Upper lobe of left lung (tissue), 6 donors: ENCODE measurements at regions not wholly inside any gene's neighbourhood (a gene's known extent, or its start where the extent isn't known, plus 50 kb on each side); places are given as distances from the start of the nearest gene placed in this dataset.
"Not testable (repeated sequence)": the region's sequence is repeated elsewhere in the genome, so short reads cannot be mapped to it uniquely, and the experiment has no call there.

Experiments used
- ATAC-seq, 2 donors: fragments of 200-7000 bp; cut with Tn5 transposase; one replicate each; pipeline ENCODE4 v1.9.1; 2022; ENCODE audit warnings: mild to moderate bottlenecking in 2 of 2, moderate library complexity in 2 of 2; ENCODE audit not compliant: low FRiP score in 2 of 2
- DNase-seq, 2 donors: peaks; one replicate each; pipeline ENCODE4 v3.0.0-alpha.2; 2019 to 2020
- H3K27ac ChIP-seq, 4 donors: fragments of 200-600 bp; sonication (generic); one replicate each; pipeline ENCODE4 v1.5.1; 2016 to 2019
- H3K27me3 ChIP-seq, 4 donors: fragments of 200-600 bp; sonication (generic); one replicate each; pipeline ENCODE4 v1.5.1; 2017 to 2019
- H3K36me3 ChIP-seq, 4 donors: fragments of 200-600 bp; sonication (generic); one replicate each; pipeline ENCODE4 v1.5.1; 2016 to 2019
- H3K4me1 ChIP-seq, 4 donors: fragments of 200-600 bp; sonication (generic); one replicate each; pipeline ENCODE4 v1.5.1; 2018 to 2019
- H3K4me3 ChIP-seq, 4 donors: fragments of 200-600 bp; sonication (generic); one replicate each; pipeline ENCODE4 v1.5.1; 2017 to 2019; ENCODE audit warnings: mild to moderate bottlenecking in 2 of 4, moderate library complexity in 1 of 4
- H3K9me3 ChIP-seq, 4 donors: fragments of 200-600 bp; sonication (generic); one replicate each; pipeline ENCODE4 v1.5.1; 2018 to 2019
- EP300 ChIP-seq, 4 donors: sonication (generic); formaldehyde crosslinking; IDR thresholded peaks; one replicate each; pipeline ENCODE4 v1.5.1; 2017; ENCODE audit warnings: antibody characterized with exemption in 4 of 4, control low read depth in 2 of 4
- POLR2A ChIP-seq, 4 donors: fragments of 450-650 bp; IDR thresholded peaks; one replicate each; pipeline ENCODE4 v1.5.1; 2016 to 2017; ENCODE audit warnings: antibody characterized with exemption in 4 of 4, mild to moderate bottlenecking in 2 of 4
- POLR2AphosphoS5 ChIP-seq, 2 donors: sonication (generic); formaldehyde crosslinking; IDR thresholded peaks; one replicate each; pipeline ENCODE4 v1.5.1; 2017; ENCODE audit warnings: antibody characterized with exemption in 2 of 2
- WGBS, 2 donors: methylation state at CpG; one replicate each; pipeline ENCODE4 v1.1.5; 2017 to 2018; 5-methylcytosine and 5-hydroxymethylcytosine counted together
- TF ChIP-seq, protein P1 (sequence below), 6 experiments: fragments of 450-650 bp in 4 of 6; fragments of 200-600 bp in 2 of 6; sonication (generic) in 2 of 6; IDR thresholded peaks; one replicate each; pipeline ENCODE4 v1.5.1; 2016 to 2019; ENCODE audit warnings: antibody characterized with exemption in 6 of 6
- donor health status: DM: no; HTN: no; CAD: no; lungs with moderate emphysema.
- donor health status: DM: no; HTN: yes; CAD: no; lungs with severe emphysema.

DNA sequence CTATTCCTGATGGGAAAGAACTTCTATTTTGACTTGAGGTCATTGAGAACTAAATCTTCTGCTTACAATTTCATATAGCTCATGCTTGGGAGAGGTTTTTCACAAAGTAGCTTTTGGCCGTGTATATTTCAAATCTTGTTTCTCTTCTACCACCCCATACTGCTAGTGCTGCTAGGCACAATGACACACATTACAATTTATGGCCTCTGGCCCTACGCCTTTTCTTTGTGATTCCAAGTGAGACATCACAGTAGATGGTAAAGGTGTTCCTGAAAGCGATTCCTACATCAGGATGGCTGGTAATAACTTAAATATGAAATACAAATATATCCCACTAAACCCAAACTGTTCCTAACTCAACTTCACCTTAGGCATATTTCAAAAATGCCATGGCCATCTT is 101.1 kb downstream of the ATXN3L start:
- Histone ChIP-seq H3K4me3 (no peak overlapping the region), H3K4me1 (peaks cover 0 to 10% (median 3%) of the 10 kb centered on the region in 4 donors), H3K9me3 (no peaks in the 10 kb centered on the region), H3K36me3 (no peaks in the 10 kb centered on the region), H3K27ac (no peak overlapping the region), H3K27me3 (no peaks in the 10 kb centered on the region)
- whole genome bisulfite sequencing, 2 donors: 82 to 90% methylated on average over 3 of the region's 3 CpGs
- ATAC-seq (no peak), DNase-seq (no peak)
- TF ChIP-seq, protein P1, sequence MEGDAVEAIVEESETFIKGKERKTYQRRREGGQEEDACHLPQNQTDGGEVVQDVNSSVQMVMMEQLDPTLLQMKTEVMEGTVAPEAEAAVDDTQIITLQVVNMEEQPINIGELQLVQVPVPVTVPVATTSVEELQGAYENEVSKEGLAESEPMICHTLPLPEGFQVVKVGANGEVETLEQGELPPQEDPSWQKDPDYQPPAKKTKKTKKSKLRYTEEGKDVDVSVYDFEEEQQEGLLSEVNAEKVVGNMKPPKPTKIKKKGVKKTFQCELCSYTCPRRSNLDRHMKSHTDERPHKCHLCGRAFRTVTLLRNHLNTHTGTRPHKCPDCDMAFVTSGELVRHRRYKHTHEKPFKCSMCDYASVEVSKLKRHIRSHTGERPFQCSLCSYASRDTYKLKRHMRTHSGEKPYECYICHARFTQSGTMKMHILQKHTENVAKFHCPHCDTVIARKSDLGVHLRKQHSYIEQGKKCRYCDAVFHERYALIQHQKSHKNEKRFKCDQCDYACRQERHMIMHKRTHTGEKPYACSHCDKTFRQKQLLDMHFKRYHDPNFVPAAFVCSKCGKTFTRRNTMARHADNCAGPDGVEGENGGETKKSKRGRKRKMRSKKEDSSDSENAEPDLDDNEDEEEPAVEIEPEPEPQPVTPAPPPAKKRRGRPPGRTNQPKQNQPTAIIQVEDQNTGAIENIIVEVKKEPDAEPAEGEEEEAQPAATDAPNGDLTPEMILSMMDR (IDR thresholded peaks at IDR 0.05): no peak
- TF ChIP-seq POLR2AphosphoS5 (IDR thresholded peaks at IDR 0.05) (no peak), POLR2A (IDR thresholded peaks at IDR 0.05) (no peak), EP300 (IDR thresholded peaks at IDR 0.05) (no peak)

DNA sequence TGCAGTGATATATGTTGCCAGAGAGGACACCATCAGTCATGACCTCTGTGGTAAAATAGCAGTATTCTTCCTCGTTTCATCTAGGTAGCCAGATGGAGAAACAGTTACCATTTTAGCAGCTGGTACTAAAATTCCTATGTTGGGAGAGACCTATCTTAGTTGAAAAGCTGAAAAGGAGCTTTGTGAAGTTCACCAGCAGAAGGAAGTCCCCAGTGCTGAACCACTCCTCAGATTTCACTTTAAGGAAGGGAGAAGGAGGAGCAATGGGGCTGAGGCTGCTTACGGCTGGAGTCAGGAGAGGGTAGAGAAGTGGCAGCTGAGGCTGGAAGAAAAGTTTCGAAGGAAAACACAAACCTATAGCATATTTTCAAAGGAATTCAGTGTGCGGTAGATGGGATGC is 103.7 kb downstream of the ATXN3L start:
- ATAC-seq (no peak), DNase-seq (no peak)
- peaks cover 0 to 20% (median 8%) of the 10 kb centered on the region in 4 donors for H3K4me1 ChIP-seq
- no peaks in the 10 kb centered on the region for H3K36me3 ChIP-seq
- no peaks in the 10 kb centered on the region for H3K9me3 ChIP-seq
- no peaks in the 10 kb centered on the region for H3K27me3 ChIP-seq
- 77 to 79% methylated on average over 4 of the region's 4 CpGs for WGBS, 2 donors
- TF ChIP-seq EP300 (IDR thresholded peaks at IDR 0.05) (no peak), POLR2AphosphoS5 (IDR thresholded peaks at IDR 0.05) (no peak), POLR2A (IDR thresholded peaks at IDR 0.05) (no peak)
- TF ChIP-seq, protein P1 (IDR thresholded peaks at IDR 0.05): no peak
- H3K27ac ChIP-seq: no peak overlapping the region
- H3K4me3 ChIP-seq: no peak overlapping the region

DNA sequence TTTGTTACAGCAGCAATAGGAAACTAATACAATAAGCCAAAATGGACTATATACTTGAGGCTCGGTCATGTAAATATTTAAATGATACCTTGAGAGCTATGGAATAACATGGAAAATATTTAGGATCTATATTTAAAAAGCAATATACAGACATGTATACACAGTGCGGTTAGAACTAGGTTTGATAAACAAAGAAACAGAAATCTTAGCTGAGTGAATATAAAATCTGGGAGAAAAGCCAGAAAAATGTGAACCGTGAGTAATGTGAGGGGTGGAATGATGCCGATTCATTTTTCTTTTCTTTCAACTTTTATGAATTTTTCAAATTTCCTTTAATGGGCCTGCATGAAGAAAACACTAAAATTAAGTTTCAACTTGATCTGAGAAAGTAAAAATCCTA is 104.1 kb downstream of the ATXN3L start:
- no peak for TF ChIP-seq EP300 (IDR thresholded peaks at IDR 0.05)
- TF ChIP-seq, protein P1 (IDR thresholded peaks at IDR 0.05): no peak
- H3K36me3 ChIP-seq: no peaks in the 10 kb centered on the region
- H3K4me1 ChIP-seq: peaks cover 0 to 16% (median 6%) of the 10 kb centered on the region in 4 donors
- 74 to 91% methylated on average over 4 of the region's 4 CpGs for whole genome bisulfite sequencing, 2 donors
- DNase-seq (no peak), ATAC-seq (no peak)
- H3K27ac ChIP-seq: no peak overlapping the region
- H3K4me3 ChIP-seq: no peak overlapping the region
- H3K27me3 ChIP-seq: no peaks in the 10 kb centered on the region
- H3K9me3 ChIP-seq: no peaks in the 10 kb centered on the region

DNA sequence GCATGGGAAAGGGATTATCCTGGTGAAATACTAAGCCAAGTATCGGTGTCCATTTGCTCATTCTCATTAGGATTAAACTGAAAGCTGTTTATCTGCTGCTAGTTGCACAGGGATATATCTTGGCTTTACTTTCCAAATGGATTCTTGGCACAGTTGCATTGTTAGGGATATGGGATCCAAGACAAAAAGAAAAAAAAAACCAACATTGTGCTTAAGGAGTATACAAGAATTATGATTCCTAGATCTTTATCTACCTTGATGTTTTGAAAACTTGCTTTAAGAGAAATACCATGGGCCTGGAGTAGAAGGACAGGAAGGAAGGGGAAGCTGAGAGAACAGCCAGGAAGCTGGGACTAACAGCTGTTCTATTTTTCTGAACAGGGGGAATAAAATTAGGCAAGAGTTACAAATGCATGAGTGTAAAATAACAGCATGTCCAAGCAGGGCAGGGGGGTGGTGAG is 107.6 kb downstream of the ATXN3L start:
- H3K27ac ChIP-seq: peak overlapping the region in 1 of 4 donors; percentile 73
- no peak for TF ChIP-seq EP300 (IDR thresholded peaks at IDR 0.05)
- no peak for TF ChIP-seq POLR2A (IDR thresholded peaks at IDR 0.05)
- TF ChIP-seq, protein P1 (IDR thresholded peaks at IDR 0.05): no peak
- no peak for TF ChIP-seq POLR2AphosphoS5 (IDR thresholded peaks at IDR 0.05)
- no peak overlapping the region for H3K4me3 ChIP-seq
- H3K9me3 ChIP-seq: no peaks in the 10 kb centered on the region
- ATAC-seq: no peak
- H3K4me1 ChIP-seq: peaks cover 0 to 16% (median 6%) of the 10 kb centered on the region in 4 donors
- no peaks in the 10 kb centered on the region for H3K36me3 ChIP-seq
- DNase-seq: no peak
- no peaks in the 10 kb centered on the region for H3K27me3 ChIP-seq
- WGBS, 2 donors: 57% methylated on average over 1 of the region's 1 CpG

DNA sequence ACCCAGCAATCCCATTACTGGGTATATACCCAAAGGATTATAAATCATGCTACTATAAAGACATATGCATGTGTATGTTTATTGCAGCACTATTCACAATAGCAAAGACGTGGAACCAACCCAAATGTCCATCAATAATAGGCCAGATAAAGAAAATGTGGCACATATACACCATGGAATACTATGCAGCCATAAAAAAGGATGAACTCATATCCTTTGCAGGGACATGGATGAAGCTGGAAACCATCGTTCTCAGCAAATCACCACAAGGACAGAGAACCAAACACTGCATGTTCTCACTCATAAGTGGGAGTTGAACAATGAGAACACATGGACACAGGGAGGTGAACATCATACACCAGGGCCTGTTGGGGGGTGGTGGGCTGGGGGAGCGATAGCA is 109.7 kb downstream of the ATXN3L start:
- not testable (repeated sequence) for ATAC-seq, H3K27ac ChIP-seq, DNase-seq, H3K4me3 ChIP-seq, H3K36me3 ChIP-seq, H3K27me3 ChIP-seq, H3K9me3 ChIP-seq
- whole genome bisulfite sequencing, 2 donors: 64 to 95% methylated on average over 2 to 3 of the region's 3 CpGs
- H3K4me1 ChIP-seq: peaks cover 0 to 16% (median 6%) of the 10 kb centered on the region in 4 donors

DNA sequence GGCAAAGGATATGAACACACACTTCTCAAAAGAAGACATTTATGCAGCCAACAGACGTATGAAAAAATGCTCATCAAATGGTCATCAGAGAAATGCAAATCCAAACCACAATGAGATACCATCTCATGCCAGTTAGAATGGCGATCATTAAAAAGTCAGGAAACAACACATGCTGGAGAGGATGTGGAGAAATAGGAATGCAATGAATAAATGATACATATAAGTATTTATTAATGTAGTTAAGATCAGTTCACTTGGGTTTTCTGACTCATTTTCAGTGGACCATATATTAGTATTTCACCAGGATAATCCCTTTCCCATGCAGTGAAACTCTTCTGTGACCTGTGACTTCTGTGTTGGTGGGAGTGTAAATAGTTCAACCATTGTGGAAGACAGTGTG is 110.1 kb downstream of the ATXN3L start:
- not testable (repeated sequence) for H3K4me3 ChIP-seq, ATAC-seq, H3K36me3 ChIP-seq, DNase-seq, H3K27me3 ChIP-seq, H3K27ac ChIP-seq, H3K9me3 ChIP-seq
- 80 to 83% methylated on average over 2 of the region's 2 CpGs for WGBS, 2 donors
- H3K4me1 ChIP-seq: peaks cover 0 to 16% (median 6%) of the 10 kb centered on the region in 4 donors
